Fibroblast of lung (primary cell): ENCODE measurements at regions not wholly inside any gene's neighbourhood (a gene's known extent, or its start where the extent isn't known, plus 50 kb on each side); places are given as distances from the start of the nearest gene placed in this dataset.

ENCODE experiments used
- EZH2 ChIP-seq: IDR thresholded peaks from 2 replicates; pipeline ENCODE4 v1.5.1; 2012; ENCODE audit warnings: low read length, control low read depth, mild to moderate bottlenecking; ENCODE audit errors: missing control alignments
- TF ChIP-seq, protein P1 (sequence below), 2 donors: IDR thresholded peaks in 1 of 2; conservative IDR thresholded peaks in 1 of 2; 1 replicate in 1 of 2; 2 replicates in 1 of 2; pipeline ENCODE4 v1.5.1; 2011 to 2012; ENCODE audit warnings: low read length in 2 of 2, control low read depth in 1 of 2, inconsistent platforms in 1 of 2, low read depth in 1 of 2, mild to moderate bottlenecking in 1 of 2

DNA sequence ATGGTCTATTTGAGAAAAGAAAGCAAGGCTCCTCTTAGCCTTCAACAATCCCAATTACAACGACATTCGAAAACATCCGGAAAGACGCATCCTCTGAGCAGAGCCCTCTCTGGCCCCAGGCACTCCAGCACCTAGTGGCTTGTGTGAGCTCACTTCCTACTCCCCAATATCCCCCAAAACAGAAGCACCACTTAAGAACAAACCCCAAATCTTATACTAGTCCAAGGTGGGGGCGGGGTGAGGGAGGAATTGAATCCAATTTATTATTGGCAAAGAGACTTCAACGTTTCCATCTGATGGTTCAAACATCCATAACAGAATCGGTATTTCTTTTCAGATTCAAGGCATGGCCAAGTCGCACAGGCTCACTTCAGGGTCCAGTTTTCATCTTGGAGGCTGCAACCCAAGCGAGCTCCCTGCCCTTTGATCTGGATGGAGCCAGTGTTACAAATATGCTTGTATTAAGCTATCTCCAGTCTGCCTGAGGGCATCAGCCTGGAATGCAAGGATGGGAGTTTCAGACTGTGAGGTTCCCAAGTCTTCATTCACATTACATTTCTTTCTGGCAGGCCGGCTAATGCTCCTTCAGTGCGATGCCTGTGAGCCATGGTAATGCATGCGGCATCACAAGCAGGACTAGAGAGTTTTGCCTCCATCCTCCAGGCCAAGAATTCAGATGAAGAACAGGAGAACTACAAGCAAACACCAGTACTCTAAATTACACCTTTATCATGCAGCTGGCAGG is 132.5 kb upstream of the FOXN3 start:
- TF ChIP-seq, protein P1, sequence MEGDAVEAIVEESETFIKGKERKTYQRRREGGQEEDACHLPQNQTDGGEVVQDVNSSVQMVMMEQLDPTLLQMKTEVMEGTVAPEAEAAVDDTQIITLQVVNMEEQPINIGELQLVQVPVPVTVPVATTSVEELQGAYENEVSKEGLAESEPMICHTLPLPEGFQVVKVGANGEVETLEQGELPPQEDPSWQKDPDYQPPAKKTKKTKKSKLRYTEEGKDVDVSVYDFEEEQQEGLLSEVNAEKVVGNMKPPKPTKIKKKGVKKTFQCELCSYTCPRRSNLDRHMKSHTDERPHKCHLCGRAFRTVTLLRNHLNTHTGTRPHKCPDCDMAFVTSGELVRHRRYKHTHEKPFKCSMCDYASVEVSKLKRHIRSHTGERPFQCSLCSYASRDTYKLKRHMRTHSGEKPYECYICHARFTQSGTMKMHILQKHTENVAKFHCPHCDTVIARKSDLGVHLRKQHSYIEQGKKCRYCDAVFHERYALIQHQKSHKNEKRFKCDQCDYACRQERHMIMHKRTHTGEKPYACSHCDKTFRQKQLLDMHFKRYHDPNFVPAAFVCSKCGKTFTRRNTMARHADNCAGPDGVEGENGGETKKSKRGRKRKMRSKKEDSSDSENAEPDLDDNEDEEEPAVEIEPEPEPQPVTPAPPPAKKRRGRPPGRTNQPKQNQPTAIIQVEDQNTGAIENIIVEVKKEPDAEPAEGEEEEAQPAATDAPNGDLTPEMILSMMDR (conservative IDR thresholded peaks at IDR 0.05 in 1 of 2, IDR thresholded peaks at IDR 0.05 in 1 of 2; ENCODE audit: low read depth in 1 of 2, low read length in 2 of 2): no peak
- no peak for TF ChIP-seq EZH2
